C4-2B (cell line): ENCODE measurements at regions not wholly inside any gene's neighbourhood (a gene's known extent, or its start where the extent isn't known, plus 50 kb on each side); places are given as distances from the start of the nearest gene placed in this dataset.
A peak's percentile ranks its signal among the peaks of the same experiment; 100 is the strongest.

Experiments used
- H3K27ac ChIP-seq: fragments of 450-650 bp; 2 replicates; pipeline ENCODE4 v1.5.1; 2017
- ZFX ChIP-seq: fragments of 450-650 bp; IDR thresholded peaks from 2 replicates; pipeline ENCODE4 v1.6.1; 2017
- TF ChIP-seq, protein P1 (sequence below): fragments of 450-650 bp; conservative IDR thresholded peaks from 2 replicates; pipeline ENCODE4 v1.5.1; 2017; ENCODE audit warnings: mild to moderate bottlenecking

DNA sequence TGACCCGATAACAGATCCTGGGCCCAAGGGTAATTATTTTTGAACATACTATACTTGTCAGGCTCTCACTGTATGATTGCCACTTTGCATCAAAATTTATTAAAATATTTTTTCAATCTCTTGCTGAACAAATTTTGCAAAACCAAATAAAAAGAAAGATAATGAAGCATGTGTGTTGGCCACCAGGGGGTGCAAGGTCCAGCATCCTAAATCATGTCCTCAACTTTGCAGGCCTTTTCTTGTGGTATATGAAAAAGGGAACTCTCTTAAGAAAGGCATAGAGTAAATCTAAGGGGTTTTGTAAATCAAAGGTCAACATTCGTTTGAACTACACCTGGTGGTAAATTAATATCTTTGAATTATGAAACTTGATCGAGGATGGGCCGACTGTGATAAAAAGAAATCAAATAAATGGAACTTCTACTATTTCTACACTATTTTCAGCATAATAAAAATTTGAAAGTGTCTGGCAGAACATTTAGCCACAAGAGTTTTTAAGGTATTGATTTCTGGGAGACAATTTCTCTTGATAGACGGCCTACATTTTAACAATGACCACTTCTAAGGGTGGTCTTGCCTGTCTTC lies 676.5 kb downstream of the DMRTA1 start:
- TF ChIP-seq, protein P1, sequence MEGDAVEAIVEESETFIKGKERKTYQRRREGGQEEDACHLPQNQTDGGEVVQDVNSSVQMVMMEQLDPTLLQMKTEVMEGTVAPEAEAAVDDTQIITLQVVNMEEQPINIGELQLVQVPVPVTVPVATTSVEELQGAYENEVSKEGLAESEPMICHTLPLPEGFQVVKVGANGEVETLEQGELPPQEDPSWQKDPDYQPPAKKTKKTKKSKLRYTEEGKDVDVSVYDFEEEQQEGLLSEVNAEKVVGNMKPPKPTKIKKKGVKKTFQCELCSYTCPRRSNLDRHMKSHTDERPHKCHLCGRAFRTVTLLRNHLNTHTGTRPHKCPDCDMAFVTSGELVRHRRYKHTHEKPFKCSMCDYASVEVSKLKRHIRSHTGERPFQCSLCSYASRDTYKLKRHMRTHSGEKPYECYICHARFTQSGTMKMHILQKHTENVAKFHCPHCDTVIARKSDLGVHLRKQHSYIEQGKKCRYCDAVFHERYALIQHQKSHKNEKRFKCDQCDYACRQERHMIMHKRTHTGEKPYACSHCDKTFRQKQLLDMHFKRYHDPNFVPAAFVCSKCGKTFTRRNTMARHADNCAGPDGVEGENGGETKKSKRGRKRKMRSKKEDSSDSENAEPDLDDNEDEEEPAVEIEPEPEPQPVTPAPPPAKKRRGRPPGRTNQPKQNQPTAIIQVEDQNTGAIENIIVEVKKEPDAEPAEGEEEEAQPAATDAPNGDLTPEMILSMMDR: peak; percentile 87
- no peak for TF ChIP-seq ZFX
- H3K27ac ChIP-seq: no peak overlapping the region

DNA sequence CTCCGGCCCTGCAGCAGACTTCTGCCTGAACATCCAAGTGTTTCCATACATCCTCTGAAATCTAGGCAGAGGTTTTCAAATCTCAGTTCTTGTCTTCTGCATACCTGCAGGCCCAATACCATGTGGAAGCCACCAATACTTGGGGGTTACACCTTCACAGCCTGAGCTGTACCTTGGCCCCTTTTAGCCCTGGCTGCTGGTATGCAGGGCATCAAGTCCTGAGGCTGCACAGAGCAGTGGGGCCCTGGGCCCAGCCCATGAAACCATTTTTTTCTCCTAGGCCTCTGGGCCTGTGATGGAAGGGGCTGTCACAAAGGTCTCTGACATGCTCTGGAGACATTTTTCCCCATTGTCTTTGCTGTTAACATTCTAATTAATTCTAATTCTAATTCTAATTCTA lies 680.6 kb downstream of the ELAVL2 start:
- no peak for TF ChIP-seq ZFX
- TF ChIP-seq, protein P1: no peak
- H3K27ac ChIP-seq: no peak overlapping the region

DNA sequence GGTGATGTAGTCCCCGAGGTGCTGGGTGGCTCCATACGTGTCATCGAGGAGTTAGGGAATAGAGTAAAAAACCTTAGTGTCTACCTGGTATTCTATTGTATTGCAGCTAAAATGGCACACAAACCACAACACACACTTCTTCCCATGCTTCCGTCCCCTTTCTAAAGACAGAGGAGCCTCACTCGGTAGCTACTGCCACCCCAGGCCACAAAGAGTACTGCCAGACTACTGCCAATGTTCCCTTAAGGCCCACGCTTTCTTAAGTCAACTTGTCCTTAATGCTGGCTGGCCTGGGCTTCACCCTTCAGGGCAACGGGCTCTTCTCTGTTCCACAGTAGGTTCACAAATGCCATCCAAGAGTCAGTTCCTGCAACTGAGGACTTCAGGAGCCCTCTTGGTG lies 673.0 kb downstream of the ELAVL2 start:
- TF ChIP-seq ZFX: no peak
- TF ChIP-seq, protein P1: peak; percentile 48
- no peak overlapping the region for H3K27ac ChIP-seq

DNA sequence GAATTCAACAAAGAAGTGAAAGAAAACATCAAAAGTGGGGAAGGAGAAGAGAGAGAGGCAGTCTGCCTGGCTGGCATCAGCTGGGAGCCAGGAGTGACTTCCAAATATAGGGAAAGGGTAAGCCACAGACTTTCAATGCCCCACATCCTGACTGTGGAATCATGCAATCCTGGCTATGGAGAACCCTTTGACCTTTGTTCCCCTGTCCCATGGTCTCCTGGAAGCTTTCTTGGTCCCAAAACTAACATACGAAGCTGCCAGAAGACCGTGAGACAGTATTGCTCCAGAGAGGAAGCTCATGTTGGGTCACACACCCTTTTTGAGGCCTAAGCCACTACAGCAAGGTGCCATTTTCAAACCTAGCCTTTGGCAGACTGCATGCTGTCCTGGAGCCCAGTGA lies 665.5 kb downstream of the ELAVL2 start:
- H3K27ac ChIP-seq: no peak overlapping the region
- TF ChIP-seq, protein P1: no peak
- no peak for TF ChIP-seq ZFX

DNA sequence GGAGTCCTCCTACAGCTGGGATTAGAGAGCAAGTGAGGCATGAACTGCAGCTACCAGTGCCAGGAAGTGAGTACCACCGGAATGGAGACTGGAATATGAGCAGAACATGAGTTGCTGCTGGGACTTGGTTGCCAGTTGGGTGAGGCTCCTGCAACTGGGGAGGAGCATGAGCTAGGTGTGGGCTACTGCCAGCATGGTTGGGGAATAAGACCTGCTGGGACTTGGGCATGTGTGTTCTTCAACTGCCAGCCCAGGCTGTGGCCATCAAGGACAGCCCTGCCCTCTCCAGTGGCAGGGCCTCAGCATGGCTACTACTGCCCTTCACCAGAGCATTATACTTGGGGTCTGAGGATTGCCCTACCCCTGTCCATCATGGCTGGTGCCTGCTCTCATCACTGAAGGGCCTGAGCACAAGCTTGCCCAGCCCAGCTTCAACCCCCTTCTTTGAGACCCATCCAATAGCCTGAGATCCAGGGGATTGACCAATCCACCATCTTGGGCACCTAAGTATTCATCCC lies 665.0 kb downstream of the ELAVL2 start:
- H3K27ac ChIP-seq: no peak overlapping the region
- TF ChIP-seq, protein P1: no peak
- no peak for TF ChIP-seq ZFX

DNA sequence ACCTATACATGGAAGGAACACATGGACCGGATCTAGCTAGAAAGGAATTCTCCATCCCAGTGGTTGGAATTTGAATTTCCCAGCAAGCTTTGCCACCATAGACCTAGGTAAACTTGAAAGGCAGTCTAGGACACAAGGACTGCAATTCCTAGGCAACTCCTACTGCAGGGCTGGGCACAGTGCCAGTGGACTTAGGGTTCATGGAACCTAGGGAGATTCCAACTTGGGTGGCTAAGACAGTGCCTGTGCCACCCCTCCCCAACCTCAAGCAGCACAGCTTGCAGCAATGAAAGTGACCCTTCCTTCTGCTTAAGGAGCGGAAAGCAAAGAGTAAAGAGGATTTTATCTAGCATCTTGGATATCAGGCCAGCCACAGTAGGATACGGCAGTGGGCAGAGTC lies 663.3 kb downstream of the ELAVL2 start:
- no peak for TF ChIP-seq ZFX
- TF ChIP-seq, protein P1: no peak

DNA sequence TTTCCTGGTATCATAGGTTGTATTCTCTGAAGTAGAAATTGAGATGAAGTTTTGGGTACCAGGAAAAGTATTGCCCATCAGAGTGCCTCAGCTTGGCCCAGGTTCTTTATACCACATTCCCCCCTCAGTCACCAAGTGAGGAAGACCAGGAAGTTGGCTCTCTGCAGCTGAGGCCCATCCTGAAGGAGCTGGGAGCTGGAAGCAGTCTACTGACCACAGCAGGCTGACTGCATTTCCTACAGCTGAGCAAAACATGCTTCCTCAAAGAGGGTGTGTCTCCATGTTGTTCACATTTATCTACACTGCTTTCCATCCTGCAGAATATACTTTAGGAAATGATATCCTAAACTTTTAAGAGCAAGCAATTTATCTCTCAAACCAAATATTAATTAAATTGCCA lies 654.6 kb downstream of the ELAVL2 start:
- no peak overlapping the region for H3K27ac ChIP-seq
- TF ChIP-seq ZFX: no peak

More for the DNA sequence above, 663.3 kb downstream of the ELAVL2 start:
- H3K27ac ChIP-seq: no peak overlapping the region

DNA sequence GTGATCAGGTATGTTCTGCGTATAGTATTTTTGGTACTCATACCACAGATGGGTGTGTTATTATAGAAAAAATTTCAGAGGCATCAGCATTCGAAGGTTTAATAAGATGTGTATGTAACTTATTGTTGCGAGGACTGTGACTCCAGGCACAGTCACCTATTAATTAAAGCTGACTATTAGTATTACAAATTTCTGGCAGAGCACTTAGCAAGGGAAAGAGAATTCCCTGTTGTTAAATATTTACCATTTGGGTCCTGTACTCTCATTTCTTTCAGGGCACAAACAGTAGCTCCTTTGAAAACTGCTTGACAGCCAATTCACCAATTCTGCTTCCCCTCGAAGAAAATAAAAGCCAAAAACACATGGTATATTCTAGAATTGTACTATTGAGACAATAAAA lies 653.8 kb downstream of the ELAVL2 start:
- H3K27ac ChIP-seq: no peak overlapping the region
- TF ChIP-seq, protein P1: no peak
- no peak for TF ChIP-seq ZFX
